ENCODE measurements at regions not wholly inside any gene's neighbourhood (a gene's known extent, or its start where the extent isn't known, plus 50 kb on each side); places are given as distances from the start of the nearest gene placed in this dataset.

GRCh38 chr5:2288968-2289367 lies 406.2 kb upstream of the IRX4 start:
- DNase-seq (no peak), ATAC-seq (no peak)
- intact Hi-C loops (cut with DNase I) = no loop called here
- H3K27me3 ChIP-seq = no peaks in the 10 kb centered on the region
- no peaks in the 10 kb centered on the region for H3K36me3 ChIP-seq
- TF ChIP-seq, protein P1, sequence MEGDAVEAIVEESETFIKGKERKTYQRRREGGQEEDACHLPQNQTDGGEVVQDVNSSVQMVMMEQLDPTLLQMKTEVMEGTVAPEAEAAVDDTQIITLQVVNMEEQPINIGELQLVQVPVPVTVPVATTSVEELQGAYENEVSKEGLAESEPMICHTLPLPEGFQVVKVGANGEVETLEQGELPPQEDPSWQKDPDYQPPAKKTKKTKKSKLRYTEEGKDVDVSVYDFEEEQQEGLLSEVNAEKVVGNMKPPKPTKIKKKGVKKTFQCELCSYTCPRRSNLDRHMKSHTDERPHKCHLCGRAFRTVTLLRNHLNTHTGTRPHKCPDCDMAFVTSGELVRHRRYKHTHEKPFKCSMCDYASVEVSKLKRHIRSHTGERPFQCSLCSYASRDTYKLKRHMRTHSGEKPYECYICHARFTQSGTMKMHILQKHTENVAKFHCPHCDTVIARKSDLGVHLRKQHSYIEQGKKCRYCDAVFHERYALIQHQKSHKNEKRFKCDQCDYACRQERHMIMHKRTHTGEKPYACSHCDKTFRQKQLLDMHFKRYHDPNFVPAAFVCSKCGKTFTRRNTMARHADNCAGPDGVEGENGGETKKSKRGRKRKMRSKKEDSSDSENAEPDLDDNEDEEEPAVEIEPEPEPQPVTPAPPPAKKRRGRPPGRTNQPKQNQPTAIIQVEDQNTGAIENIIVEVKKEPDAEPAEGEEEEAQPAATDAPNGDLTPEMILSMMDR (IDR thresholded peaks at IDR 0.05) = no peak
- H3K9me3 ChIP-seq = no peaks in the 10 kb centered on the region
- H3K27ac ChIP-seq = no peak overlapping the region
- H3K4me1 ChIP-seq = no peaks in the 10 kb centered on the region
- no peak overlapping the region for H3K4me3 ChIP-seq

GRCh38 chr5:2288466-2288865 lies 405.7 kb upstream of the IRX4 start:
- Histone ChIP-seq H3K27ac (no peak overlapping the region), H3K4me1 (no peaks in the 10 kb centered on the region), H3K27me3 (no peaks in the 10 kb centered on the region), H3K36me3 (no peaks in the 10 kb centered on the region), H3K4me3 (no peak overlapping the region), H3K9me3 (no peaks in the 10 kb centered on the region)
- intact Hi-C loops (cut with DNase I) = no loop called here
- ATAC-seq (no peak), DNase-seq (no peak)
- TF ChIP-seq, protein P1 (IDR thresholded peaks at IDR 0.05) = no peak

DNA sequence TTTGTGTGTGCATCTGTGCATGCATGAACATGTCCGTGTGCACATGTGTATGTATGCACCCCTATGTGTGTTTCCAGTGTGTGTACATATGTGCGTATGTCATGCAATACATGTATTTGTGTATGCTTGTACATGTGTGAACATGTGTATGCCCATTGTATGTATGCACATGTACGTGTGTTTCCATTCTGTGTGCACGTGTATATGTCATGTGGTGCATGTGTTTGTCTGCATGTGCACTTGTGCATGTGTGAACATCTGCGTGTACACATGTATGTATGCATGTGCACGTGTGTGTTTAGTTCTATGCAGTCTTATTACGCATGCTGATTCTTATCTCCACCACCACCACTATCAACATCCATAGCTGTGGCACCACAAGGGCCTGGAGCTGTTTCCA lies 403.5 kb upstream of the IRX4 start:
- no peaks in the 10 kb centered on the region for H3K9me3 ChIP-seq
- H3K4me1 ChIP-seq = no peaks in the 10 kb centered on the region
- ATAC-seq = no peak
- no peaks in the 10 kb centered on the region for H3K36me3 ChIP-seq
- no peaks in the 10 kb centered on the region for H3K27me3 ChIP-seq
- no peak overlapping the region for H3K4me3 ChIP-seq
- H3K27ac ChIP-seq = no peak overlapping the region
- TF ChIP-seq, protein P1 (IDR thresholded peaks at IDR 0.05) = no peak
- no peak for DNase-seq
- intact Hi-C loops (cut with DNase I) = no loop called here

- H3K27me3 ChIP-seq = no peaks in the 10 kb centered on the region
- H3K9me3 ChIP-seq = no peaks in the 10 kb centered on the region
- ATAC-seq (no peak), DNase-seq (no peak)
- H3K36me3 ChIP-seq = no peaks in the 10 kb centered on the region
- H3K27ac ChIP-seq = no peak overlapping the region
- intact Hi-C loops (cut with DNase I) = no loop called here
- TF ChIP-seq, protein P1 (IDR thresholded peaks at IDR 0.05) = no peak
- H3K4me3 ChIP-seq = no peak overlapping the region
- H3K4me1 ChIP-seq = no peaks in the 10 kb centered on the region
Observed at GRCh38 chr5:2284678-2285077, 402.0 kb upstream of the IRX4 start.

DNA sequence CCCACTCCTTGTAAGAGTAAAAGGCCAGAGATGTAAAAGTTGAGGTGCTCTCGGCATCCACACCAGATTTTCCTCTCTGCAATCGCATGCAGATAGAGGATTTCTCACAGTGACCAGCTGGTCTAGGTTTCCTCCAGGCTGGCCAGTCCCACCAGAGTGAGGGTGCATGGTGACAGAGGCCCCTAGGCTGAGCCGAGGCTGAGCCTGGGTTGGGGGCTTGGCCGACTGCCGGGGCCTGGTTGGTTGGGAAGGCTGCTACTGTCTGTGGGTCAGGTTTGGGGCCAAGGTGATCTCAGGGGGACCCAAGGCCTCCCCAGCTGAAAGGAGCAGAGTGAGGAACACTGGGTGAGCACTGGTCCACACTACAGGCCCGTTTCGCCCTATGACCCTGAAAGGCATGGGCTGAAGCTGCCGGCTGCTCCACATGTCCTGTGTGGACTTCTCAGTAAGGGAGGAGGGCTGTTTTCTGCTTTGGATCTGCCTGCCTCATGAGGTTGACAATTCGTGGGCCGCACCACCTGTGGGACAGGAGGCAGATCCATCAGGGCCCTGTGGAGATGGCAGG lies 400.8 kb upstream of the IRX4 start:
- ATAC-seq (no peak), DNase-seq (no peak)
- Histone ChIP-seq H3K27ac (no peak overlapping the region), H3K4me1 (no peaks in the 10 kb centered on the region), H3K9me3 (no peaks in the 10 kb centered on the region), H3K36me3 (no peaks in the 10 kb centered on the region), H3K27me3 (no peaks in the 10 kb centered on the region), H3K4me3 (no peak overlapping the region)
- intact Hi-C loops (cut with DNase I) = no loop called here
- TF ChIP-seq, protein P1 (IDR thresholded peaks at IDR 0.05) = no peak

- Histone ChIP-seq H3K4me1 (no peaks in the 10 kb centered on the region), H3K27me3 (no peaks in the 10 kb centered on the region), H3K27ac (no peak overlapping the region), H3K4me3 (no peak overlapping the region), H3K36me3 (no peaks in the 10 kb centered on the region), H3K9me3 (no peaks in the 10 kb centered on the region)
- no peak for ATAC-seq
- intact Hi-C loops (cut with DNase I) = no loop called here
- TF ChIP-seq, protein P1 (IDR thresholded peaks at IDR 0.05) = no peak
- no peak for DNase-seq
Observed at GRCh38 chr5:2282893-2283292, 400.2 kb upstream of the IRX4 start.

Measured in upper lobe of right lung (tissue), 1 donor.